Tibial nerve (tissue), 4 donors: ENCODE measurements at regions not wholly inside any gene's neighbourhood (a gene's known extent, or its start where the extent isn't known, plus 50 kb on each side); places are given as distances from the start of the nearest gene placed in this dataset.

Experiments used
- DNase-seq, 2 donors: peaks; one replicate each; pipeline ENCODE4 v3.0.0-alpha.2; 2019; ENCODE audit warnings: low spot score in 2 of 2
- H3K27ac ChIP-seq, 4 donors: fragments of 200-600 bp; sonication (generic) in 3 of 4; one replicate each; pipeline ENCODE4 v1.5.1; 2017 to 2019; ENCODE audit warnings: mild to moderate bottlenecking in 1 of 4
- H3K27me3 ChIP-seq, 2 donors: fragments of 200-600 bp; sonication (generic) in 1 of 2; one replicate each; pipeline versions ENCODE4 v1.5.1 to v1.6.0; 2017 to 2019
- H3K36me3 ChIP-seq, 3 donors: fragments of 200-600 bp; sonication (generic); one replicate each; pipeline ENCODE4 v1.5.1; 2018 to 2019
- H3K4me1 ChIP-seq, 4 donors: fragments of 200-600 bp; sonication (generic) in 3 of 4; one replicate each; pipeline ENCODE4 v1.5.1; 2017 to 2019
- H3K4me3 ChIP-seq, 4 donors: fragments of 200-600 bp; sonication (generic) in 3 of 4; one replicate each; pipeline ENCODE4 v1.5.1; 2017 to 2019; ENCODE audit warnings: mild to moderate bottlenecking in 1 of 4, moderate library complexity in 1 of 4
- H3K9me3 ChIP-seq, 4 donors: fragments of 200-600 bp; sonication (generic) in 3 of 4; one replicate each; pipeline ENCODE4 v1.5.1; 2017 to 2019
- EP300 ChIP-seq, 2 donors: sonication (generic); formaldehyde crosslinking; IDR thresholded peaks; one replicate each; pipeline ENCODE4 v1.6.1; 2017; ENCODE audit warnings: antibody characterized with exemption in 2 of 2, mild to moderate bottlenecking in 1 of 2
- POLR2A ChIP-seq, 2 donors: fragments of 450-650 bp; IDR thresholded peaks; one replicate each; pipeline ENCODE4 v1.6.1; 2017; ENCODE audit warnings: antibody characterized with exemption in 2 of 2, mild to moderate bottlenecking in 2 of 2, moderate library complexity in 2 of 2
- WGBS, 2 donors: methylation state at CpG; one replicate each; pipeline ENCODE4 v1.1.5; 2018; 5-methylcytosine and 5-hydroxymethylcytosine counted together
- TF ChIP-seq, protein P1 (sequence below), 5 experiments: fragments of 200-600 bp in 3 of 5; fragments of 450-650 bp in 2 of 5; sonication (generic) in 3 of 5; IDR thresholded peaks; one replicate each; pipeline ENCODE4 v1.5.1; 2016 to 2019; ENCODE audit warnings: antibody characterized with exemption in 5 of 5, mild to moderate bottlenecking in 3 of 5, moderate library complexity in 2 of 5

DNA sequence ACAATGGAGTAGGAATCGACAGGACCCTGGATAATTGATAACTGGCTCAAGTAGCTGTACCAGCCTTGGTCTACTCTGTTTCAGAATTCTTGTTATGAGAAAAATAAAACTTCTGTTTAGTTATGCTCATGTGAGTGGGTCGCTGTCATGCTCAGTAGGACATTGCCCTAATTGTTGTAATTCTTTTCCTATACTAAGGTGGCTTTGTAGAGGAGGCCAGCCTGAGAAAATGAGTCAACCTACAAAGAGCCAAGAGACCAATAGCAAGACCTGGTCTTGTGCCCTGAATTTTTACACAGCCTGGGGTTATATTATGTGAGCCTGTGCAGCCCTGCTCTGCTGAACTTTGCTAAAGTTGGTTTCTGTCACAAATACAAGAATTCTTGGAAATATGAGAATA, 238.4 kb downstream of the MEIS1 start:
- no peaks in the 10 kb centered on the region for H3K27me3 ChIP-seq
- TF ChIP-seq POLR2A (IDR thresholded peaks at IDR 0.05): no peak
- no peak for TF ChIP-seq EP300 (IDR thresholded peaks at IDR 0.05)
- TF ChIP-seq, protein P1, sequence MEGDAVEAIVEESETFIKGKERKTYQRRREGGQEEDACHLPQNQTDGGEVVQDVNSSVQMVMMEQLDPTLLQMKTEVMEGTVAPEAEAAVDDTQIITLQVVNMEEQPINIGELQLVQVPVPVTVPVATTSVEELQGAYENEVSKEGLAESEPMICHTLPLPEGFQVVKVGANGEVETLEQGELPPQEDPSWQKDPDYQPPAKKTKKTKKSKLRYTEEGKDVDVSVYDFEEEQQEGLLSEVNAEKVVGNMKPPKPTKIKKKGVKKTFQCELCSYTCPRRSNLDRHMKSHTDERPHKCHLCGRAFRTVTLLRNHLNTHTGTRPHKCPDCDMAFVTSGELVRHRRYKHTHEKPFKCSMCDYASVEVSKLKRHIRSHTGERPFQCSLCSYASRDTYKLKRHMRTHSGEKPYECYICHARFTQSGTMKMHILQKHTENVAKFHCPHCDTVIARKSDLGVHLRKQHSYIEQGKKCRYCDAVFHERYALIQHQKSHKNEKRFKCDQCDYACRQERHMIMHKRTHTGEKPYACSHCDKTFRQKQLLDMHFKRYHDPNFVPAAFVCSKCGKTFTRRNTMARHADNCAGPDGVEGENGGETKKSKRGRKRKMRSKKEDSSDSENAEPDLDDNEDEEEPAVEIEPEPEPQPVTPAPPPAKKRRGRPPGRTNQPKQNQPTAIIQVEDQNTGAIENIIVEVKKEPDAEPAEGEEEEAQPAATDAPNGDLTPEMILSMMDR (IDR thresholded peaks at IDR 0.05): no peak
- WGBS, 2 donors: 42 to 50% methylated on average over 2 of the region's 2 CpGs
- H3K36me3 ChIP-seq: no peaks in the 10 kb centered on the region
- no peak for DNase-seq
- no peaks in the 10 kb centered on the region for H3K4me1 ChIP-seq
- H3K9me3 ChIP-seq: no peaks in the 10 kb centered on the region
- no peak overlapping the region for H3K27ac ChIP-seq
- no peak overlapping the region for H3K4me3 ChIP-seq

DNA sequence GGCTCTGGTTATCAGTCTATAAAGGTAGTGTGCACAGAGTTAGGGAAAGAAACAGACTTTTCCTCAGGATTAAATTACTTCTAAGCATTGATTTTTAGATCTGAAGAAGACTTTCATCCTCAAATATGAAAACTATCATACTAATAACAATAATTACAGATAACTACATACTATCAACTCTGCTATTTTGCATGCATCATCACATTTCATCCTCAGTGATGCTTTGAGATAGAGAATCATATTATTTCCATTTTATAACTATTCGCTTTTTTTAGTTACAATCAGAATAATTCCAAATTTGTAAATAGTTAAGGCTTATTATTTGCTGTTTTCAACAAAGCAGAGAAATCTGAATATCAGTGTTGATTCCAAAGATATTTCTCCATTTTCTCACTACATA, 239.2 kb downstream of the MEIS1 start:
- H3K9me3 ChIP-seq: no peaks in the 10 kb centered on the region
- H3K27me3 ChIP-seq: no peaks in the 10 kb centered on the region
- no peaks in the 10 kb centered on the region for H3K36me3 ChIP-seq
- H3K4me3 ChIP-seq: no peak overlapping the region
- no peak overlapping the region for H3K27ac ChIP-seq
- H3K4me1 ChIP-seq: no peaks in the 10 kb centered on the region
- DNase-seq: no peak
- TF ChIP-seq EP300 (IDR thresholded peaks at IDR 0.05) (no peak), POLR2A (IDR thresholded peaks at IDR 0.05) (no peak)
- TF ChIP-seq, protein P1 (IDR thresholded peaks at IDR 0.05): no peak
- WGBS, 2 donors: 92 to 94% methylated on average over 1 of the region's 1 CpG

DNA sequence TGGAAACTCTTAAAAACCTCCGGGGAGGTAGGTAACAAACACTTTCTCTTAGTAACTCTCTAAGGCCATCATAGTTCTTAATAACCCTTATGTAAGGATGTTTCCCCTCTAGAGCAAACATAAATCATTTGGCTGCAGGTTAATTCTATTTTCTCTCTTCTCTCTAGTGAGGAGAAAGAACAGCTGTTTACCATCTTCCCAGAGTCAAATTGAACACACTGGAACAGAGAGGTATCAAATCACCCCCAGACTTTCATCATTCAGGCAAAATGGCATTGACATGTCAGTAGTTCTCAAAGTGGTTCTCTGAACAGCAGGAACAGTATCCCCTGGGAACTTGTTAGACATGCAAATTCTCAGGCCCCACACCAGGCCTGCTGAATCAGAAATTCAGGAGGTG, 240.7 kb downstream of the MEIS1 start:
- H3K36me3 ChIP-seq: no peaks in the 10 kb centered on the region
- 77 to 78% methylated on average over 1 of the region's 1 CpG for WGBS, 2 donors

DNA sequence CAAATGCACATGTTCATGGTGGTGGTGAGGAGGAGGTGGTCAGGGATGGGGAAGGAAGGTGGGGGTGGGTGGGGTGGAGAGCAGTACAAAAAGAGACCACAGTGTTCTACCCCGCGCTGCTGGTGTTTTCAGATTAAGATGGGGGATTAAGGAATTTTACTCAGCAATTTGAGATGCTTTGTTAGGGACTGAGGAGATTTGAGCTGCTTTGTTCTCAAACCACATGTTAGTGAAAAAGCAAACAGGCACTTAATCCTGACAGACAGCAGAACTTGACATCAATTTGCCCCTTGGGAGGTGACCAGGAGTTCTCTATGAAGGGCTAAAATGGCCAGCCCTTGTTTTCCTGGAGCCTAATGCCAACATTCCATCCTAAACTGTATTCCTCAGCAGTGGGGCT, 244.5 kb downstream of the MEIS1 start:
- H3K4me3 ChIP-seq: no peak overlapping the region
- no peaks in the 10 kb centered on the region for H3K9me3 ChIP-seq
- no peaks in the 10 kb centered on the region for H3K27me3 ChIP-seq
- no peaks in the 10 kb centered on the region for H3K4me1 ChIP-seq
- DNase-seq: no peak
- 56 to 58% methylated on average over 2 of the region's 2 CpGs for WGBS, 2 donors
- TF ChIP-seq POLR2A (IDR thresholded peaks at IDR 0.05) (no peak), EP300 (IDR thresholded peaks at IDR 0.05) (no peak)
- TF ChIP-seq, protein P1 (IDR thresholded peaks at IDR 0.05): no peak
- H3K36me3 ChIP-seq: no peaks in the 10 kb centered on the region
- no peak overlapping the region for H3K27ac ChIP-seq

More for the DNA sequence above, 240.7 kb downstream of the MEIS1 start:
- Histone ChIP-seq H3K4me3 (no peak overlapping the region), H3K4me1 (no peaks in the 10 kb centered on the region), H3K27ac (no peak overlapping the region), H3K9me3 (no peaks in the 10 kb centered on the region), H3K27me3 (no peaks in the 10 kb centered on the region)
- TF ChIP-seq POLR2A (IDR thresholded peaks at IDR 0.05) (no peak), EP300 (IDR thresholded peaks at IDR 0.05) (no peak)
- TF ChIP-seq, protein P1 (IDR thresholded peaks at IDR 0.05): no peak
- no peak for DNase-seq

DNA sequence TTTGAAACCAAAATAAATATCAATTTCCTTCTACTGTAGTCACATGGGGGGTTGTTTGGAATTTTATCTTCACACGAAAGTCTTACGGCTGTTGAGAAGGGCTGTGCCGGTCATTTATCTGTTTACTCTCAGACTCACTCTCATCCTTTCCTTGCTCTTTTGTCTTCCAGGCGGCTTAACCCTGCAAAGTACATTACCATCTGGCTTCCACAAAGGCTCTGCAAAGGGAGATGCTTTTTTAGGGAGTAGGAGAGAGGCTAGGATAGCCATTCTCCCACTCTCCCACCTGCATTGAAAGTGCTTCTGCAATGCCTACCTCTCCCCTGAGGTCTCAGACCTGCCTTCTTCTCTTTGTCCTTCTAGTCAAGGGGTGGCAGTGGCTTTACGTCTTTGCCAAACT, 247.6 kb downstream of the MEIS1 start:
- Histone ChIP-seq H3K4me1 (no peaks in the 10 kb centered on the region), H3K27ac (no peak overlapping the region), H3K27me3 (no peaks in the 10 kb centered on the region), H3K4me3 (no peak overlapping the region), H3K36me3 (no peaks in the 10 kb centered on the region), H3K9me3 (no peaks in the 10 kb centered on the region)
- no peak for DNase-seq
- no peak for TF ChIP-seq EP300 (IDR thresholded peaks at IDR 0.05)
- no peak for TF ChIP-seq POLR2A (IDR thresholded peaks at IDR 0.05)
- WGBS, 2 donors: 78 to 95% methylated on average over 5 of the region's 5 CpGs

DNA sequence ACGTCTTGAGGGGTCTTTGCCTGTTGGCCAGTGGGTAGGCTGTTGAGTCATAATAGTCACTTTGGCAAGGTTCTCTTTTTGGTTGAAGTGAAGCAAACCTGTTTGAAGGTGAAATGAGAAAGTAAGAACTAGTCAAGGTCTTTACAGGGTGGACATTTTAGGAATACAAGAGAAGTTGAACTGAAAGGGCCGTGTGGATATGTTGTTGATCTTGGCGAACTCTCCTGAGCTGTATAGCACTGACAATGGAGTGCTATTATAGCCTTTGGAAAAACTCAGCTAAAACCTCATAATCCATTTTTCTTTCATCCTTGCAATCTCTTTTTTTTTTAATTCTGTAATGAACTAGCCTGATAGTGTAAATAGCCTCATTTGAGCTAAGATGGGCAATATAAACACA, 248.1 kb downstream of the MEIS1 start:
- no peak overlapping the region for H3K4me3 ChIP-seq
- no peaks in the 10 kb centered on the region for H3K9me3 ChIP-seq
- H3K36me3 ChIP-seq: no peaks in the 10 kb centered on the region
- no peak overlapping the region for H3K27ac ChIP-seq
- no peaks in the 10 kb centered on the region for H3K27me3 ChIP-seq
- no peak for DNase-seq
- 65 to 76% methylated on average over 3 of the region's 3 CpGs for WGBS, 2 donors
- H3K4me1 ChIP-seq: no peaks in the 10 kb centered on the region
- TF ChIP-seq POLR2A (IDR thresholded peaks at IDR 0.05) (no peak), EP300 (IDR thresholded peaks at IDR 0.05) (no peak)
- TF ChIP-seq, protein P1 (IDR thresholded peaks at IDR 0.05): no peak
